ENCODE measurements at regions not wholly inside any gene's neighbourhood (a gene's known extent, or its start where the extent isn't known, plus 50 kb on each side); places are given as distances from the start of the nearest gene placed in this dataset.
A peak's percentile ranks its signal among the peaks of the same experiment; 100 is the strongest.
"Not testable (repeated sequence)": the region's sequence is repeated elsewhere in the genome, so short reads cannot be mapped to it uniquely, and the experiment has no call there.

DNA sequence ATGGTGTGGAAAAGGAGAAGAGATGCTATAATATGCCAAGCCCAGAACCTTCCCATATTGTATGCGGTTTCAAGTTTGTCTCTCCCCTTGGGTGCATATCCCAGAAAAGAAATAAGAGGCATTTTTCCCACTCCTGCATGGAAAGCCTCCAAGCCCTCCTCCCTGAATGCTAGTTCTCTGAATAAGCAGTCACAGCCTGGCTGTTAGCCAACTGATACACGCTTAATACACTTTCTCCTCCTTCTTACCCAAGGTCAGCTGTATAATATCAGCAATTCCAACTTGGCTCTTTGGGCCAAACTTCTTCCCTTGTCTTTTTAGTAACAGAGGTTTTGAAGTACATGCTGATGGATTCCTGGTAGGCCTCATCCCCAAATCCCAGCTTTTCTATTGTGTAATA is 440.1 kb downstream of the EPHA7 start:
- Histone ChIP-seq H3K27me3 (ENCODE audit: control insufficient read depth in 3 of 3, insufficient read depth in 3 of 3, low read length in 2 of 3) (no peaks in the 10 kb centered on the region), H3K9me3 (ENCODE audit: control insufficient read depth in 4 of 4, insufficient read depth in 3 of 4, low read length in 3 of 4) (no peaks in the 10 kb centered on the region), H3K9ac (ENCODE audit: insufficient read depth in 1 of 2, low read length in 2 of 2) (no peak overlapping the region), H3K4me3 (no peak overlapping the region), H3K36me3 (ENCODE audit: control insufficient read depth in 4 of 4, insufficient read depth in 4 of 4, low read length in 4 of 4) (no peaks in the 10 kb centered on the region), H3K27ac (ENCODE audit: low read depth in 1 of 2, low read length in 1 of 2) (no peak overlapping the region), H3K4me1 (ENCODE audit: control insufficient read depth in 5 of 5, insufficient read depth in 5 of 5, low read length in 5 of 5) (no peaks in the 10 kb centered on the region)
- peak in 1 of 3 donors; percentile 29 for DNase-seq
- TF ChIP-seq, protein P1, sequence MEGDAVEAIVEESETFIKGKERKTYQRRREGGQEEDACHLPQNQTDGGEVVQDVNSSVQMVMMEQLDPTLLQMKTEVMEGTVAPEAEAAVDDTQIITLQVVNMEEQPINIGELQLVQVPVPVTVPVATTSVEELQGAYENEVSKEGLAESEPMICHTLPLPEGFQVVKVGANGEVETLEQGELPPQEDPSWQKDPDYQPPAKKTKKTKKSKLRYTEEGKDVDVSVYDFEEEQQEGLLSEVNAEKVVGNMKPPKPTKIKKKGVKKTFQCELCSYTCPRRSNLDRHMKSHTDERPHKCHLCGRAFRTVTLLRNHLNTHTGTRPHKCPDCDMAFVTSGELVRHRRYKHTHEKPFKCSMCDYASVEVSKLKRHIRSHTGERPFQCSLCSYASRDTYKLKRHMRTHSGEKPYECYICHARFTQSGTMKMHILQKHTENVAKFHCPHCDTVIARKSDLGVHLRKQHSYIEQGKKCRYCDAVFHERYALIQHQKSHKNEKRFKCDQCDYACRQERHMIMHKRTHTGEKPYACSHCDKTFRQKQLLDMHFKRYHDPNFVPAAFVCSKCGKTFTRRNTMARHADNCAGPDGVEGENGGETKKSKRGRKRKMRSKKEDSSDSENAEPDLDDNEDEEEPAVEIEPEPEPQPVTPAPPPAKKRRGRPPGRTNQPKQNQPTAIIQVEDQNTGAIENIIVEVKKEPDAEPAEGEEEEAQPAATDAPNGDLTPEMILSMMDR (IDR thresholded peaks at IDR 0.05; ENCODE audit: control extremely low read depth, extremely low read depth): no peak
- WGBS, 2 donors: 78 to 79% methylated on average over 2 of the region's 2 CpGs
- no peak for ATAC-seq (ENCODE audit: insufficient read depth, low FRiP score)

DNA sequence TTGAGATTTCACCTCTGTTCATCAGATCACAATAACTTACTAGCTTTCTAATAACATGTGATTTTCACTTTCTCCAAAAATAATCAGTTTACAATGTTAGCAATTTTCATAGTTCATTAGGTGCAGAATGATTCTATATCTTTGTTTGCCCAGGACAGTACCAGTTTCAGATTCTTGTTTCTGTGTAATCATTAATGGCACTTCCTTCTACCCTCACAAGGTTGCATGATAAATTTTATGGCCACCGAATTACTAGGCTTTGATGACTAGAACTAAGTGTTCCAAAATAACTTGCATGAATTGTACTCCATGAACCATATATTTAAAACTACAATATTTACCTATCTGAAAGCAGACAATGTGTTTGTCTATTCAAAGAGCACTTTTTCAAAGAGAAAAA is 442.3 kb downstream of the EPHA7 start:
- Histone ChIP-seq H3K4me1 (ENCODE audit: control insufficient read depth in 5 of 5, insufficient read depth in 5 of 5, low read length in 5 of 5) (no peaks in the 10 kb centered on the region), H3K9ac (ENCODE audit: insufficient read depth in 1 of 2, low read length in 2 of 2) (no peak overlapping the region), H3K36me3 (ENCODE audit: control insufficient read depth in 4 of 4, insufficient read depth in 4 of 4, low read length in 4 of 4) (no peaks in the 10 kb centered on the region), H3K9me3 (ENCODE audit: control insufficient read depth in 4 of 4, insufficient read depth in 3 of 4, low read length in 3 of 4) (no peaks in the 10 kb centered on the region), H3K4me3 (no peak overlapping the region), H3K27ac (ENCODE audit: low read depth in 1 of 2, low read length in 1 of 2) (no peak overlapping the region), H3K27me3 (ENCODE audit: control insufficient read depth in 3 of 3, insufficient read depth in 3 of 3, low read length in 2 of 3) (no peaks in the 10 kb centered on the region)
- TF ChIP-seq, protein P1 (IDR thresholded peaks at IDR 0.05; ENCODE audit: control extremely low read depth, extremely low read depth): no peak
- no peak for ATAC-seq (ENCODE audit: insufficient read depth, low FRiP score)
- 38 to 58% methylated on average over 1 of the region's 1 CpG for WGBS, 2 donors
- DNase-seq: no peak

DNA sequence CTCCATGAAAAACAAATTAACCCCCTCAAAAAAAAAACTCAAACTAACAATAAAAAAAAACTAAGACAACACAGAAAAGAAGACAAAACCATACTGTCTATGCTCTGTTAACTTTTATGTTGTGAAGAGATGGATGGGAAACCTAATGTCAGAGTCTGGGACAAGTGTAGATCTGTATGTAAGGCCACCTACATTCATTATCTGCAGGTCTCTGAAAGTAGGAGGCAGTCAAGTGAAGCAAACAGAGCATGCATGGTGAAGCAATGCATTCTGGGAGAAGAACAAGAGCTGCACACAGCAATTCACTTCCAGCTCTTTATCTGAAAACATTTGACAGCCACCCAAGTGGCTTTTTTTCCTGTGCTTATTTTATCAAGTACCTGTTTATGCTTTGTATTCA is 452.0 kb downstream of the EPHA7 start:
- ATAC-seq (ENCODE audit: insufficient read depth, low FRiP score) (no peak), DNase-seq (no peak)
- H3K4me3 ChIP-seq: no peak overlapping the region
- no peaks in the 10 kb centered on the region for H3K4me1 ChIP-seq (ENCODE audit: control insufficient read depth in 5 of 5, insufficient read depth in 5 of 5, low read length in 5 of 5)
- TF ChIP-seq, protein P1 (IDR thresholded peaks at IDR 0.05; ENCODE audit: control extremely low read depth, extremely low read depth): no peak
- no peak overlapping the region for H3K27ac ChIP-seq (ENCODE audit: low read depth in 1 of 2, low read length in 1 of 2)
- no peak overlapping the region for H3K9ac ChIP-seq (ENCODE audit: insufficient read depth in 1 of 2, low read length in 2 of 2)
- no peaks in the 10 kb centered on the region for H3K9me3 ChIP-seq (ENCODE audit: control insufficient read depth in 4 of 4, insufficient read depth in 3 of 4, low read length in 3 of 4)
- H3K27me3 ChIP-seq (ENCODE audit: control insufficient read depth in 3 of 3, insufficient read depth in 3 of 3, low read length in 2 of 3): no peaks in the 10 kb centered on the region
- no peaks in the 10 kb centered on the region for H3K36me3 ChIP-seq (ENCODE audit: control insufficient read depth in 4 of 4, insufficient read depth in 4 of 4, low read length in 4 of 4)

GRCh38 chr6:92962846-92963245 is 456.5 kb downstream of the EPHA7 start:
- Histone ChIP-seq H3K9ac (ENCODE audit: insufficient read depth in 1 of 2, low read length in 2 of 2) (no peak overlapping the region), H3K9me3 (ENCODE audit: control insufficient read depth in 4 of 4, insufficient read depth in 3 of 4, low read length in 3 of 4) (peaks cover 0 to 4% (median 1%) of the 10 kb centered on the region in 4 donors), H3K27ac (ENCODE audit: low read depth in 1 of 2, low read length in 1 of 2) (no peak overlapping the region), H3K4me3 (no peak overlapping the region), H3K4me1 (ENCODE audit: control insufficient read depth in 5 of 5, insufficient read depth in 5 of 5, low read length in 5 of 5) (no peaks in the 10 kb centered on the region), H3K27me3 (ENCODE audit: control insufficient read depth in 3 of 3, insufficient read depth in 3 of 3, low read length in 2 of 3) (no peaks in the 10 kb centered on the region), H3K36me3 (ENCODE audit: control insufficient read depth in 4 of 4, insufficient read depth in 4 of 4, low read length in 4 of 4) (no peaks in the 10 kb centered on the region)
- DNase-seq (no peak), ATAC-seq (ENCODE audit: insufficient read depth, low FRiP score) (no peak)
- WGBS, 2 donors: 68 to 79% methylated on average over 1 of the region's 1 CpG
- TF ChIP-seq, protein P1 (IDR thresholded peaks at IDR 0.05; ENCODE audit: control extremely low read depth, extremely low read depth): no peak

GRCh38 chr6:92952111-92952510 is 467.2 kb downstream of the EPHA7 start:
- not testable (repeated sequence) for ATAC-seq (ENCODE audit: insufficient read depth, low FRiP score); H3K4me3 ChIP-seq; H3K27ac ChIP-seq (ENCODE audit: low read depth in 1 of 2, low read length in 1 of 2); H3K9me3 ChIP-seq (ENCODE audit: control insufficient read depth in 4 of 4, insufficient read depth in 3 of 4, low read length in 3 of 4); H3K4me1 ChIP-seq (ENCODE audit: control insufficient read depth in 5 of 5, insufficient read depth in 5 of 5, low read length in 5 of 5); DNase-seq; H3K36me3 ChIP-seq (ENCODE audit: control insufficient read depth in 4 of 4, insufficient read depth in 4 of 4, low read length in 4 of 4); H3K27me3 ChIP-seq (ENCODE audit: control insufficient read depth in 3 of 3, insufficient read depth in 3 of 3, low read length in 2 of 3); H3K9ac ChIP-seq (ENCODE audit: insufficient read depth in 1 of 2, low read length in 2 of 2)
- 85 to 87% methylated on average over 7 of the region's 7 CpGs for WGBS, 2 donors

All from lung (tissue), 11 donors.